ENCODE measurements at regions not wholly inside any gene's neighbourhood (a gene's known extent, or its start where the extent isn't known, plus 50 kb on each side); places are given as distances from the start of the nearest gene placed in this dataset.

DNA sequence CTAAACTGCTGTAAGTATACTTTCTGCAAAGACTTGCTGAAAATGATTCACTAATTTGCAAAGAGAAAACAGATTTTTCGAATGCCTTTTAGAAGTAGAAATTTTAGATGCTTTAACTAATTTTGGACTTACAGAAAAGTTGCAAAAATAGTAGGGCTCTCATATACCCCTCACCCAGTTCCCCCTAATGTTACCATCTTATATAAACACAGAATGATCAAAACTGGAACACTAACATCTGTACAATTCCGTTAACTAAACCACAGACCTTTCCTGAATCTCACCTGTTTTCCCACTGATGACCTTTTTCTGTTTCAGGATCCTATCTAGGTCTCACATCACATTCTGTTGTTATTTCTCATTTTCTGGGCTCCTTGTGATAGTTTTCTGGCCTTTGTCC, 454.8 kb downstream of the SHQ1 start:
- TF ChIP-seq POLR2AphosphoS5 (IDR thresholded peaks at IDR 0.05; ENCODE audit: low read depth, low read length): no peak
- TF ChIP-seq POLR2A (IDR thresholded peaks at IDR 0.05; ENCODE audit: low read depth, low read length): no peak
- TF ChIP-seq TAF1 (IDR thresholded peaks at IDR 0.05; ENCODE audit: borderline replicate concordance, low read depth, low read length): no peak
